Mucosa of rectum (tissue), 2 donors: ENCODE measurements at regions not wholly inside any gene's neighbourhood (a gene's known extent, or its start where the extent isn't known, plus 50 kb on each side); places are given as distances from the start of the nearest gene placed in this dataset.

Source experiments
- H3K27ac ChIP-seq, 2 donors: one replicate each; pipeline ENCODE4 v1.7.0; 2013; ENCODE audit warnings: inconsistent platforms in 2 of 2, low read depth in 2 of 2, low read length in 2 of 2
- H3K27me3 ChIP-seq, 2 donors: one replicate each; pipeline ENCODE4 v1.7.0; 2013; ENCODE audit warnings: low read length in 2 of 2; ENCODE audit not compliant: control insufficient read depth in 2 of 2, insufficient read depth in 2 of 2
- H3K36me3 ChIP-seq, 2 donors: one replicate each; pipeline ENCODE4 v1.7.0; 2013; ENCODE audit warnings: low read length in 2 of 2; ENCODE audit not compliant: control insufficient read depth in 2 of 2, insufficient read depth in 2 of 2
- H3K4me1 ChIP-seq, 2 donors: one replicate each; pipeline ENCODE4 v1.7.0; 2013; ENCODE audit warnings: low read length in 2 of 2, mild to moderate bottlenecking in 1 of 2; ENCODE audit not compliant: control insufficient read depth in 2 of 2, insufficient read depth in 2 of 2
- H3K4me3 ChIP-seq, 2 donors: one replicate each; pipeline ENCODE4 v1.7.0; 2013; ENCODE audit warnings: low read length in 2 of 2
- H3K9ac ChIP-seq, 2 donors: one replicate each; pipeline ENCODE4 v1.7.0; 2013; ENCODE audit warnings: low read length in 2 of 2, low read depth in 1 of 2, mild to moderate bottlenecking in 1 of 2
- H3K9me3 ChIP-seq, 2 donors: one replicate each; pipeline ENCODE4 v1.7.0; 2013; ENCODE audit warnings: low read length in 2 of 2; ENCODE audit not compliant: control insufficient read depth in 2 of 2
- donor health status: healthy.
- donor health status: Normal muscosa, but diverticular disease.

GRCh38 chr14:101233391-101233790 is 327.9 kb upstream of the DIO3 start:
- H3K9me3 ChIP-seq: no peaks in the 10 kb centered on the region
- no peaks in the 10 kb centered on the region for H3K36me3 ChIP-seq
- no peak overlapping the region for H3K4me3 ChIP-seq
- no peak overlapping the region for H3K27ac ChIP-seq
- no peaks in the 10 kb centered on the region for H3K27me3 ChIP-seq
- no peak overlapping the region for H3K9ac ChIP-seq
- no peaks in the 10 kb centered on the region for H3K4me1 ChIP-seq

GRCh38 chr14:101233808-101234207 is 327.5 kb upstream of the DIO3 start:
- Histone ChIP-seq H3K4me1 (no peaks in the 10 kb centered on the region), H3K36me3 (no peaks in the 10 kb centered on the region), H3K9ac (no peak overlapping the region), H3K27me3 (no peaks in the 10 kb centered on the region), H3K27ac (no peak overlapping the region), H3K9me3 (no peaks in the 10 kb centered on the region), H3K4me3 (no peak overlapping the region)

- Histone ChIP-seq H3K9me3 (no peaks in the 10 kb centered on the region), H3K4me1 (no peaks in the 10 kb centered on the region), H3K4me3 (no peak overlapping the region), H3K27ac (no peak overlapping the region), H3K36me3 (no peaks in the 10 kb centered on the region), H3K27me3 (no peaks in the 10 kb centered on the region), H3K9ac (no peak overlapping the region)
These were observed 326.9 kb upstream of the DIO3 start for GRCh38 chr14:101234244-101234937.

GRCh38 chr14:101234999-101235334 is 326.3 kb upstream of the DIO3 start:
- Histone ChIP-seq H3K4me1 (no peaks in the 10 kb centered on the region), H3K9ac (no peak overlapping the region), H3K27me3 (no peaks in the 10 kb centered on the region), H3K4me3 (no peak overlapping the region), H3K27ac (no peak overlapping the region), H3K9me3 (no peaks in the 10 kb centered on the region), H3K36me3 (no peaks in the 10 kb centered on the region)

- H3K27ac ChIP-seq: no peak overlapping the region
- no peak overlapping the region for H3K4me3 ChIP-seq
- no peaks in the 10 kb centered on the region for H3K4me1 ChIP-seq
- no peaks in the 10 kb centered on the region for H3K36me3 ChIP-seq
- no peak overlapping the region for H3K9ac ChIP-seq
- no peaks in the 10 kb centered on the region for H3K9me3 ChIP-seq
- H3K27me3 ChIP-seq: no peaks in the 10 kb centered on the region
These were observed 325.8 kb upstream of the DIO3 start for GRCh38 chr14:101235335-101236103.

- no peaks in the 10 kb centered on the region for H3K27me3 ChIP-seq
- H3K27ac ChIP-seq: no peak overlapping the region
- H3K36me3 ChIP-seq: no peaks in the 10 kb centered on the region
- no peak overlapping the region for H3K4me3 ChIP-seq
- H3K4me1 ChIP-seq: no peaks in the 10 kb centered on the region
- H3K9ac ChIP-seq: no peak overlapping the region
- H3K9me3 ChIP-seq: no peaks in the 10 kb centered on the region
These were observed 324.6 kb upstream of the DIO3 start for GRCh38 chr14:101236496-101237251.

GRCh38 chr14:101237252-101237616 is 324.1 kb upstream of the DIO3 start:
- Histone ChIP-seq H3K27me3 (no peaks in the 10 kb centered on the region), H3K4me3 (no peak overlapping the region), H3K27ac (no peak overlapping the region), H3K36me3 (no peaks in the 10 kb centered on the region), H3K9ac (no peak overlapping the region), H3K4me1 (no peaks in the 10 kb centered on the region), H3K9me3 (no peaks in the 10 kb centered on the region)

GRCh38 chr14:101239065-101239464 is 322.2 kb upstream of the DIO3 start:
- Histone ChIP-seq H3K4me3 (no peak overlapping the region), H3K4me1 (no peaks in the 10 kb centered on the region), H3K9ac (no peak overlapping the region), H3K27me3 (no peaks in the 10 kb centered on the region), H3K9me3 (no peaks in the 10 kb centered on the region), H3K36me3 (no peaks in the 10 kb centered on the region), H3K27ac (no peak overlapping the region)

GRCh38 chr14:101241147-101241546 is 320.1 kb upstream of the DIO3 start:
- no peak overlapping the region for H3K9ac ChIP-seq
- H3K4me3 ChIP-seq: no peak overlapping the region
- H3K9me3 ChIP-seq: no peaks in the 10 kb centered on the region
- H3K4me1 ChIP-seq: no peaks in the 10 kb centered on the region
- no peaks in the 10 kb centered on the region for H3K36me3 ChIP-seq
- no peak overlapping the region for H3K27ac ChIP-seq
- no peaks in the 10 kb centered on the region for H3K27me3 ChIP-seq

GRCh38 chr14:101241807-101242278 is 319.5 kb upstream of the DIO3 start:
- H3K9me3 ChIP-seq: no peaks in the 10 kb centered on the region
- no peak overlapping the region for H3K4me3 ChIP-seq
- no peaks in the 10 kb centered on the region for H3K36me3 ChIP-seq
- H3K27me3 ChIP-seq: no peaks in the 10 kb centered on the region
- H3K4me1 ChIP-seq: no peaks in the 10 kb centered on the region
- no peak overlapping the region for H3K27ac ChIP-seq
- H3K9ac ChIP-seq: no peak overlapping the region
